Activated CD4-positive, alpha-beta T cell treated with anti-CD3 and anti-CD28 coated beads for 24 hours (primary cell): ENCODE measurements at regions not wholly inside any gene's neighbourhood (a gene's known extent, or its start where the extent isn't known, plus 50 kb on each side); places are given as distances from the start of the nearest gene placed in this dataset.

Experiments
- DNase-seq, 2 donors: peaks; one replicate each; pipeline ENCODE4 v3.0.0-alpha.2; 2020; ENCODE audit warnings: low read depth in 2 of 2

GRCh38 chr4:115353370-115353769 lies 239.9 kb upstream of the NDST4 start:
- no peak for DNase-seq

GRCh38 chr4:115343171-115343570 lies 229.8 kb upstream of the NDST4 start:
- no peak for DNase-seq

GRCh38 chr4:115334736-115335411 lies 221.5 kb upstream of the NDST4 start:
- DNase-seq: no peak

- DNase-seq: no peak
Observed at GRCh38 chr4:115332078-115332477, 218.7 kb upstream of the NDST4 start.

- DNase-seq: no peak
Observed at GRCh38 chr4:115331241-115331640, 217.8 kb upstream of the NDST4 start.

- DNase-seq: no peak
Observed at GRCh38 chr4:115325836-115326235, 212.4 kb upstream of the NDST4 start.

GRCh38 chr4:115323106-115323707 lies 209.8 kb upstream of the NDST4 start:
- DNase-seq: no peak

GRCh38 chr4:115315182-115315581 lies 201.8 kb upstream of the NDST4 start:
- DNase-seq: no peak

- no peak for DNase-seq
Observed at GRCh38 chr4:115310641-115311040, 197.2 kb upstream of the NDST4 start.

GRCh38 chr4:115294717-115295116 lies 181.3 kb upstream of the NDST4 start:
- no peak for DNase-seq

- no peak for DNase-seq
Observed at GRCh38 chr4:115293093-115293462, 179.7 kb upstream of the NDST4 start.

GRCh38 chr4:115292320-115293092 lies 179.1 kb upstream of the NDST4 start:
- DNase-seq: no peak

GRCh38 chr4:115287426-115287825 lies 174.0 kb upstream of the NDST4 start:
- DNase-seq: no peak

GRCh38 chr4:115279330-115279729 lies 165.9 kb upstream of the NDST4 start:
- no peak for DNase-seq

GRCh38 chr4:115278830-115279229 lies 165.4 kb upstream of the NDST4 start:
- no peak for DNase-seq

- no peak for DNase-seq
Observed at GRCh38 chr4:115275615-115276014, 162.2 kb upstream of the NDST4 start.

- DNase-seq: no peak
Observed at GRCh38 chr4:115274545-115274944, 161.1 kb upstream of the NDST4 start.

- DNase-seq: no peak
Observed at GRCh38 chr4:115272594-115272993, 159.2 kb upstream of the NDST4 start.

- DNase-seq: no peak
Observed at GRCh38 chr4:115272185-115272584, 158.8 kb upstream of the NDST4 start.

GRCh38 chr4:115260195-115260594 lies 146.8 kb upstream of the NDST4 start:
- no peak for DNase-seq

GRCh38 chr4:115259642-115260041 lies 146.2 kb upstream of the NDST4 start:
- DNase-seq: no peak

GRCh38 chr4:115249808-115250207 lies 136.4 kb upstream of the NDST4 start:
- no peak for DNase-seq
